HepG2 (cell line): ENCODE measurements at regions not wholly inside any gene's neighbourhood (a gene's known extent, or its start where the extent isn't known, plus 50 kb on each side); places are given as distances from the start of the nearest gene placed in this dataset.

Experiments
- ATAC-seq: fragments of 200-7000 bp; cut with Tn5 transposase; 3 replicates; pipeline ENCODE4 v1.9.1; 2020; ENCODE audit warnings: mild to moderate bottlenecking, moderate library complexity
- BruUV-seq: library from RNA; stranded (reverse); fragments of 400-500 nt; replicated peaks from 2 replicates; lab custom pipeline; 2021; lab: Mats Ljungman, UMichigan
- CTCF ChIA-PET: fragments of 300-600 bp; formaldehyde crosslinking; extraction: SDS; loops from one replicate; lab custom pipeline; 2021; ENCODE audit warnings: low total read pairs, inconsistent platforms, low intra/inter-chr PET ratio; lab: Yijun Ruan, JAX
- POLR2A ChIA-PET: fragments of 350-600 bp; sonication (Branson Sonifier 250); formaldehyde crosslinking; loops from one replicate; lab custom pipeline; 2020; ENCODE audit warnings: antibody characterized with exemption, inconsistent platforms; lab: Yijun Ruan, JAX
- DNase-seq: peaks from one replicate; pipeline ENCODE4 v3.0.0-alpha.2; 2015; ENCODE audit warnings: low spot score
- FAIRE-seq: peaks from 3 replicates; lab custom pipeline; 2011; peaks lifted over from hg19 to GRCh38; lab: Jason Lieb, UNC
- H2AFZ ChIP-seq: one replicate; pipeline ENCODE4 v1.6.1; 2011; ENCODE audit warnings: low read length, inconsistent platforms
- H3K27ac ChIP-seq: fragments of 300-600 bp; 3 replicates; pipeline ENCODE4 v1.8.0; 2011; ENCODE audit warnings: mixed run types, mild to moderate bottlenecking, mixed read lengths, low read length, inconsistent platforms; ENCODE audit not compliant: insufficient read depth; ENCODE audit errors: extremely low read length
- H3K27me3 ChIP-seq, 2 experiments: fragments of 200-600 bp in 1 of 2; 2 replicates in 1 of 2; 3 replicates in 1 of 2; pipeline versions ENCODE4 v1.6.0 to v1.8.0; 2011; ENCODE audit warnings: low read length in 2 of 2, mild to moderate bottlenecking in 2 of 2, moderate library complexity in 2 of 2, inconsistent platforms in 1 of 2; ENCODE audit not compliant: insufficient read depth in 2 of 2, control insufficient read depth in 1 of 2
- H3K36me3 ChIP-seq, 2 experiments: fragments of 200-600 bp in 1 of 2; replicated peaks in 1 of 2; 2 replicates in 1 of 2; 3 replicates in 1 of 2; pipeline versions ENCODE4 v1.5.1 to v1.8.0; 2011; ENCODE audit warnings: low read length in 2 of 2, inconsistent platforms in 1 of 2; ENCODE audit not compliant: insufficient read depth in 2 of 2, control insufficient read depth in 1 of 2
- H3K4me1 ChIP-seq: 2 replicates; pipeline ENCODE4 v1.5.1; 2012; ENCODE audit warnings: low read length, inconsistent platforms; ENCODE audit not compliant: insufficient read depth
- H3K4me2 ChIP-seq: 2 replicates; pipeline ENCODE4 v1.6.0; 2011; ENCODE audit warnings: low read depth, low read length, inconsistent platforms
- H3K4me3 ChIP-seq, 3 experiments: fragments of 200-600 bp in 1 of 3; sonication (generic), shearing (Covaris generic) in 1 of 3; replicated peaks in 1 of 3; 2 replicates each; pipeline ENCODE4 v1.5.1; 2011 to 2016; ENCODE audit warnings: low read length in 3 of 3, inconsistent platforms in 2 of 3, low read depth in 2 of 3, mild to moderate bottlenecking in 2 of 3, control low read depth in 1 of 3, mixed read lengths in 1 of 3; ENCODE audit not compliant: insufficient read depth in 1 of 3
- H3K79me2 ChIP-seq: one replicate; pipeline ENCODE4 v1.6.1; 2011; ENCODE audit warnings: low read length, inconsistent platforms; ENCODE audit not compliant: insufficient read depth
- H3K9ac ChIP-seq: 2 replicates; pipeline ENCODE4 v1.6.0; 2011; ENCODE audit warnings: mild to moderate bottlenecking, low read depth, low read length, inconsistent platforms; ENCODE audit not compliant: insufficient read depth
- H3K9me3 ChIP-seq: 2 replicates; pipeline ENCODE4 v1.5.1; 2012; ENCODE audit warnings: mild to moderate bottlenecking, low read length
- H4K20me1 ChIP-seq: 2 replicates; pipeline ENCODE4 v1.6.0; 2011; ENCODE audit warnings: inconsistent platforms, mild to moderate bottlenecking, low read length, moderate library complexity; ENCODE audit not compliant: insufficient read depth
- BRD4 ChIP-seq: sonication (generic); formaldehyde crosslinking; IDR thresholded peaks from 2 replicates; pipeline ENCODE4 v1.4.0; 2020; ENCODE audit warnings: missing genetic modification reagents
- KMT2B ChIP-seq: IDR thresholded peaks from 2 replicates; pipeline ENCODE4 v1.6.1; 2016; ENCODE audit warnings: missing genetic modification reagents, missing compliant biosample characterization
- MXD3 ChIP-seq: IDR thresholded peaks from 2 replicates; pipeline ENCODE4 v1.6.1; 2016; ENCODE audit warnings: mild to moderate bottlenecking, missing biosample characterization, missing genetic modification reagents
- RBAK ChIP-seq: sonication (generic); formaldehyde crosslinking; IDR thresholded peaks from 2 replicates; pipeline ENCODE4 v1.5.1; 2020; ENCODE audit warnings: mild to moderate bottlenecking, missing genetic modification reagents
- SIN3A ChIP-seq: IDR thresholded peaks from 2 replicates; pipeline ENCODE4 v1.6.1; 2011; ENCODE audit warnings: low read depth, mild to moderate bottlenecking, control low read depth, low read length, borderline replicate concordance
- TSC22D2 ChIP-seq: sonication (generic); formaldehyde crosslinking; IDR thresholded peaks from 2 replicates; pipeline ENCODE4 v1.5.1; 2020; ENCODE audit warnings: missing genetic modification reagents, mild to moderate bottlenecking, borderline replicate concordance
- ZBTB14 ChIP-seq: sonication (generic); formaldehyde crosslinking; IDR thresholded peaks from 2 replicates; pipeline ENCODE4 v1.4.0; 2020; ENCODE audit warnings: missing genetic modification reagents
- ZHX2 ChIP-seq, 2 experiments: sonication (generic) in 1 of 2; formaldehyde crosslinking in 1 of 2; IDR thresholded peaks; 2 replicates each; pipeline versions ENCODE4 v1.6.1 to v1.9.0; 2014 to 2022; ENCODE audit warnings: antibody characterized with exemption in 1 of 2, borderline replicate concordance in 1 of 2, inconsistent platforms in 1 of 2, low read depth in 1 of 2, missing genetic modification reagents in 1 of 2
- ZMYM3 ChIP-seq: sonication (generic); formaldehyde crosslinking; IDR thresholded peaks from 2 replicates; pipeline ENCODE4 v1.5.1; 2020; ENCODE audit warnings: mild to moderate bottlenecking, missing genetic modification reagents
- ZNF234 ChIP-seq: sonication (generic); formaldehyde crosslinking; conservative IDR thresholded peaks from 2 replicates; pipeline ENCODE4 v1.5.1; 2020; ENCODE audit warnings: mild to moderate bottlenecking, missing genetic modification reagents
- ZNF704 ChIP-seq: sonication (generic); formaldehyde crosslinking; IDR thresholded peaks from 2 replicates; pipeline ENCODE4 v1.8.1; 2023; ENCODE audit warnings: mild to moderate bottlenecking, inconsistent platforms, moderate library complexity, missing genetic modification reagents, borderline replicate concordance
- ZNF747 ChIP-seq: sonication (generic); formaldehyde crosslinking; IDR thresholded peaks from 2 replicates; pipeline ENCODE4 v1.8.1; 2023; ENCODE audit warnings: missing genetic modification reagents, mild to moderate bottlenecking, borderline replicate concordance
- WGBS: methylation state at CpG from one replicate; pipeline ENCODE4 v1.1.6; 2017; ENCODE audit warnings: low lambda C conversion rate; 5-methylcytosine and 5-hydroxymethylcytosine counted together
- in situ Hi-C: cut with HindIII; loops from 2 replicates; pipeline ENCODE4 v1.10.0; 2017; ENCODE audit warnings: low pct_unique_long_range_greater_than_20kb; ENCODE audit not compliant: extremely low pct_ligation_motif_present
- intact Hi-C: fragments of 100-400 bp; cut with micrococcal nuclease; formaldehyde crosslinking; loops from one replicate; pipeline ENCODE4 v1.10.0; 2022; ENCODE audit not compliant: unreplicated experiment
- TF ChIP-seq, protein P1 (sequence below): sonication (generic); formaldehyde crosslinking; IDR thresholded peaks from 2 replicates; pipeline ENCODE4 v1.4.0; 2020; ENCODE audit warnings: mild to moderate bottlenecking, missing genetic modification reagents

GRCh38 chr11:28448186-28448585 lies 340.0 kb downstream of the METTL15 start:
- POLR2A ChIA-PET, result no interaction called here
- ATAC-seq, result no peak

More at GRCh38 chr11:28448186-28448585, 340.0 kb downstream of the METTL15 start:
- CTCF ChIA-PET, result no interaction called here
- H3K4me3 ChIP-seq, result no peak overlapping the region
- no peak overlapping the region for H2AFZ ChIP-seq
- DNase-seq (no peak), FAIRE-seq (no peak)
- intact Hi-C loops (no loop called here), in situ Hi-C loops (no loop called here)
- no peaks in the 10 kb centered on the region for H3K9me3 ChIP-seq
- no peak overlapping the region for H3K27ac ChIP-seq
- 80% methylated on average over 2 of the region's 2 CpGs for WGBS
- no peaks in the 10 kb centered on the region for H3K27me3 ChIP-seq
- no peaks in the 10 kb centered on the region for H4K20me1 ChIP-seq
- H3K79me2 ChIP-seq, result no peaks in the 10 kb centered on the region
- TF ChIP-seq KMT2B (no peak), TSC22D2 (CRISPR knock-in tag) (no peak), MXD3 (CRISPR knock-in tag) (no peak), RBAK (no peak), ZNF747 (CRISPR knock-in tag) (no peak), ZBTB14 (CRISPR knock-in tag) (no peak), ZNF234 (CRISPR knock-in tag) (no peak), ZNF704 (CRISPR knock-in tag) (no peak), ZHX2 (IDR thresholded peaks at IDR 0.05; ENCODE audit: low read depth) (no peak), ZHX2 (CRISPR knock-in tag; IDR thresholded peaks at IDR 0.05; ENCODE audit: borderline replicate concordance) (no peak), ZMYM3 (CRISPR knock-in tag) (no peak), BRD4 (CRISPR knock-in tag) (no peak), SIN3A (no peak)
- TF ChIP-seq, protein P1, sequence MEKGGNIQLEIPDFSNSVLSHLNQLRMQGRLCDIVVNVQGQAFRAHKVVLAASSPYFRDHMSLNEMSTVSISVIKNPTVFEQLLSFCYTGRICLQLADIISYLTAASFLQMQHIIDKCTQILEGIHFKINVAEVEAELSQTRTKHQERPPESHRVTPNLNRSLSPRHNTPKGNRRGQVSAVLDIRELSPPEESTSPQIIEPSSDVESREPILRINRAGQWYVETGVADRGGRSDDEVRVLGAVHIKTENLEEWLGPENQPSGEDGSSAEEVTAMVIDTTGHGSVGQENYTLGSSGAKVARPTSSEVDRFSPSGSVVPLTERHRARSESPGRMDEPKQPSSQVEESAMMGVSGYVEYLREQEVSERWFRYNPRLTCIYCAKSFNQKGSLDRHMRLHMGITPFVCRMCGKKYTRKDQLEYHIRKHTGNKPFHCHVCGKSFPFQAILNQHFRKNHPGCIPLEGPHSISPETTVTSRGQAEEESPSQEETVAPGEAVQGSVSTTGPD, result no peak
- no peaks in the 10 kb centered on the region for H3K36me3 ChIP-seq
- BruUV-seq, result no TSS peak
- no peak overlapping the region for H3K9ac ChIP-seq
- no peak overlapping the region for H3K4me2 ChIP-seq
- 0 out of 2 replicates have a peak, but pooled peaks cover 6% of the 10 kb centered on the region for H3K4me1 ChIP-seq
